ENCODE measurements at regions not wholly inside any gene's neighbourhood (a gene's known extent, or its start where the extent isn't known, plus 50 kb on each side); places are given as distances from the start of the nearest gene placed in this dataset.

DNA sequence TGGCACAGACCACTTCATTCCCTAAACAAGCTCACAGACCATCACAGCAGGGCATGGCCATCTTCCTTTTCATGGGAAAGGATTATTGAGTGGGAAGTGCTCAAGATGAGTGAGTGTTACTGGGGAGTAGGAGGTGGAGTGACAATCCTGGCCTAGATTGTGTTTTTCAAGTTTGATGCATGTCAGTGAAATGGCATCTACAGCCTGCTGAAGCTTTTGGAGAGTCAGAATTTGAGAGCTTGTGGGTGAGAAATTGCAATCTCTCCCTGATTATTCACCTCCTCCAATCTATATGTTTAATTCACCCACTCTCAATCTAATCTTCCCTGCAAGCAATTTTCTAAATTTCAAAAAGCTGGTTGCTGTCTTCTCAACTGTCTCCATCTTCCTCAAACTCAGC lies 156.1 kb upstream of the G2E3 start:
- TF ChIP-seq, protein P1, sequence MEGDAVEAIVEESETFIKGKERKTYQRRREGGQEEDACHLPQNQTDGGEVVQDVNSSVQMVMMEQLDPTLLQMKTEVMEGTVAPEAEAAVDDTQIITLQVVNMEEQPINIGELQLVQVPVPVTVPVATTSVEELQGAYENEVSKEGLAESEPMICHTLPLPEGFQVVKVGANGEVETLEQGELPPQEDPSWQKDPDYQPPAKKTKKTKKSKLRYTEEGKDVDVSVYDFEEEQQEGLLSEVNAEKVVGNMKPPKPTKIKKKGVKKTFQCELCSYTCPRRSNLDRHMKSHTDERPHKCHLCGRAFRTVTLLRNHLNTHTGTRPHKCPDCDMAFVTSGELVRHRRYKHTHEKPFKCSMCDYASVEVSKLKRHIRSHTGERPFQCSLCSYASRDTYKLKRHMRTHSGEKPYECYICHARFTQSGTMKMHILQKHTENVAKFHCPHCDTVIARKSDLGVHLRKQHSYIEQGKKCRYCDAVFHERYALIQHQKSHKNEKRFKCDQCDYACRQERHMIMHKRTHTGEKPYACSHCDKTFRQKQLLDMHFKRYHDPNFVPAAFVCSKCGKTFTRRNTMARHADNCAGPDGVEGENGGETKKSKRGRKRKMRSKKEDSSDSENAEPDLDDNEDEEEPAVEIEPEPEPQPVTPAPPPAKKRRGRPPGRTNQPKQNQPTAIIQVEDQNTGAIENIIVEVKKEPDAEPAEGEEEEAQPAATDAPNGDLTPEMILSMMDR (IDR thresholded peaks at IDR 0.05) = no peak
- no peak for TF ChIP-seq POLR2A (IDR thresholded peaks at IDR 0.05)

Measured in lower leg skin (tissue), 3 donors.